CD4-positive, alpha-beta T cell treated with Interleukin-2 at 100 ng/mL for 4 hours (primary cell): ENCODE measurements at regions not wholly inside any gene's neighbourhood (a gene's known extent, or its start where the extent isn't known, plus 50 kb on each side); places are given as distances from the start of the nearest gene placed in this dataset.
"Not testable (repeated sequence)": the region's sequence is repeated elsewhere in the genome, so short reads cannot be mapped to it uniquely, and the experiment has no call there.

Source experiments
- DNase-seq: peaks from one replicate; pipeline ENCODE4 v3.0.0-alpha.2; 2020; ENCODE audit warnings: low spot score

DNA sequence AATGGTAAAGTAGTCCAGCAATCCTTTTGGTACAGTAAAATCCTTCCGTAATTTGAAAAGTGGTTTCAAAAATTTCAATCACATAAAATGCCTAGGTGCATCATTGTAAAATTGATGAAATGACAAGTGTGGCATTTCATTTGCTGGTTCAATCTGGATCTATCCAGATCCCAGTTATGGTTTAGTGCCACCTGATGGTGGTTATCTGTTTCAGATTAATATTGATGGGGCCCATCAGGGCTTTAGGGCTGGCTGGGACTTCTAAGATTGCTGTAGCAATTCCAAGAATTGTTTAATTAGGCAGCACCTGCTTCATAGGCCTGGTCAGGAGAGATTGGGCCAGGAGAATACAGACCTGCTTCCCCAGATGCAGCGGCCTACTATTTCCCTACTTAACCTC, 55.5 kb upstream of the PIK3C3 start:
- DNase-seq = no peak

GRCh38 chr18:41893432-41893831, 61.6 kb upstream of the PIK3C3 start:
- DNase-seq = no peak

DNA sequence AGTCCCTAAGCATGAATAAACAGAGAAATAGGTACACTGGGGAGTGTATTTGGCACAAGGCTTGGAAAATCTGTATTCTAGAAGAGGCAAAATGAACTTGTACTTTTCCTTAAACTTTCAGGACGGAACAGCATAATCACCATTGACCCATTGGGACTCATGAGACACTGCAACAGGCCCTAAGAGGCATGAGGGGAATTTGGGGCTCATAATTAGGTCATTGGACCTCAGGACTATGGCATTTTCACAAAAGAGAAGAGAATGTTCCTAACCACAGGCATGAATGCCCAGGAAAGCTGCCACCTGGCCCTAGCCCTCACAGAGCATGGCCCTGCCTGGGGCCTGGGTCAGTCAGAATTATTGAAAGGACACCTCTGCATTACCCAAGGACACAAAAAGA, 67.9 kb upstream of the PIK3C3 start:
- no peak for DNase-seq

GRCh38 chr18:41886126-41886807, 68.8 kb upstream of the PIK3C3 start:
- DNase-seq = no peak

GRCh38 chr18:41881285-41881684, 73.7 kb upstream of the PIK3C3 start:
- no peak for DNase-seq

GRCh38 chr18:41879256-41879655, 75.8 kb upstream of the PIK3C3 start:
- DNase-seq = no peak

- DNase-seq = no peak
Measured at GRCh38 chr18:41875094-41875780, 79.8 kb upstream of the PIK3C3 start.

GRCh38 chr18:41873730-41874129, 81.3 kb upstream of the PIK3C3 start:
- DNase-seq = no peak

DNA sequence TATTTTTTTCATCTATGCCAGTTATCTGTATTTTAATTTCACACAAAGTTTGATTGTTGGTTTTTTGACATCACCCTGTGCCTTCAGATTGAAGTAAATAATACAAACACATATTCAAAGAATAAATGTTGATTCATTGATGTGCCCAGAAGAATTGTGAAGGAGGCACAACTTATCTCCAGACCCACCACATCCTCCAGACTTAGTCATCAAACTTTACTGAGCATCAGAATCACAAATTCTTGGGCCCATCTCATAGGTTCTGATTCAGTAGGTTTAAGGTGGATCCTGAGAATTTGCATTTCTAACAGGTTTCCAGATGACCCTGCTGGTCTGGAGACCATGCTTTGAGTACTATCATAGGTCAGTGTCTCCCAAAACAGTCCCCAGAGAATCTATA, 82.8 kb upstream of the PIK3C3 start:
- DNase-seq = no peak

GRCh38 chr18:41871229-41872000, 83.6 kb upstream of the PIK3C3 start:
- no peak for DNase-seq

GRCh38 chr18:41870817-41871216, 84.2 kb upstream of the PIK3C3 start:
- DNase-seq = no peak

DNA sequence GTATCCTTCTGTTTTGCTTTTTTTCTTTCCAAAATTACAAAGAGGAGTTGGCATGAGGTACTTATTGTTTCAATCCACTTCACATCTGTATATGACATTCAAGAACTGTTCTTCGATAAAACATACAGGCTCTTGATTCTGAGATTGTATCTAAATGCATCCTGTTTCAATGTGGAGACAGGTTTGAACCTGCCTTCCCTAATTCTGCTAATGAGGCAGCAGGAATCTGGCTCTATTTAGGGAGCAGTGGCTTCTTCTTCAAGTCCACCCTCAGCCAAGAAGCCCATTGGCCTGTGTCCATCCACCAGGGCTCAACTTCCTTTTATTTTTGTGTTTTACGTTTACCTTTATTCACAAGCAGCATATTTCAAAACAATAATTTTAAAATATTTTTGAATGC, 84.8 kb upstream of the PIK3C3 start:
- no peak for DNase-seq

- not testable (repeated sequence) for DNase-seq
Measured at GRCh38 chr18:41865796-41866195, 89.2 kb upstream of the PIK3C3 start.

DNA sequence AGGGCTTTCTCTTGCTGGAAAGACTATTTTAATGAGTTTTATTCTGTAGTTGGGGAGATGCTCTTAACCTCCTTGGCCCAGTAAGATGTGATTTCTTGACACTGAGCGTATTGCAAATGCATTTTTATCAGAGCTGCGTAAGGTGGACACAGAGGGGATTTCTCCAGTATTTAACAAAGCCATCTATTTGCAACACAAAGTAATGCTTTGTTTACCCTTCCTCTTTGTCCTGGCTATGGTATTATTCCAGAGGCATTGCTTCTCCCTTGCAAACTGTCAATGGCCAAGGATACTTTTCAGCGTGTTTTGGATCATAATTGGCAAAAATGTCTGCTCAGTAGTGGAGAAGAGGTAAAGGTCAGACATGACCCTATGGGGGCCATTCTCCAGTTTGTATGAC, 90.8 kb upstream of the PIK3C3 start:
- DNase-seq = no peak

DNA sequence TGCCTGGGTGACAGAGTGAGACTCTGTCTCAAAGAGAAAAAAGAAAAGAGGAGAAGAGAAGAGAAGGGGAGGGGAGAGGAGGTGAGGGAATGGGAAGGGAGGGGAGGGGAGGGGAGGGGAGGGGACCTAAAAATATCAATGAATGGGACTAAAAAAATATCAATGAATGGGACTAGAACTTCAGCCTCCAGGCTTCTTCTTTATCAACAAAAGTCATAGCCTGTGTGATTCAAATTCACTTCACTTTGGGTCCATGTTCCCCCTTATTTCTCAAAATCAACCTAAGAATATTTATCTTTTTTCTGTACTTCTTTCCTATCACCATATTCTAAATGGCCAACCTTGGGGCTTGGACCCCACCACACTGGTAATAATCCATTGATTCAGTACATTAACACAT, 92.1 kb upstream of the PIK3C3 start:
- no peak for DNase-seq

DNA sequence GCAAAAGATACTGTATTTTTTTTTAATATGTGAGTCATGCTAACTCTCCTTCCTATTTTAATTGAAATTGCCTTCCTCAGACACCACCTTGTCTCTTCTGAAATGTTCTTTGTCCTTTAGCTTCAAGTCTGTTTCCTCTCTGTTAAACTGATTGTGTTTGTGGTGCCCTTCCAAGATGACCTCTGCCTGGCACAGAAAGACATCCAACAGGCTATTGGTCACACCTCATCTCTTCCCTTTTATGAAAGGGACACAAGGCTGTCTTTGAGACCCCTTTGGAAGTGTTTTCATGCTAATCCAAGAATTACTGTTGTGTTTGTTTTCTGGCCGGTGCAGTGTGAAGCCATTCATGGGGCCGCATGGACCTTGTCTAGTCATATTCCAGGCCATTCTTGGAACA, 94.0 kb upstream of the PIK3C3 start:
- no peak for DNase-seq

GRCh38 chr18:41858761-41859555, 96.1 kb upstream of the PIK3C3 start:
- DNase-seq = no peak

DNA sequence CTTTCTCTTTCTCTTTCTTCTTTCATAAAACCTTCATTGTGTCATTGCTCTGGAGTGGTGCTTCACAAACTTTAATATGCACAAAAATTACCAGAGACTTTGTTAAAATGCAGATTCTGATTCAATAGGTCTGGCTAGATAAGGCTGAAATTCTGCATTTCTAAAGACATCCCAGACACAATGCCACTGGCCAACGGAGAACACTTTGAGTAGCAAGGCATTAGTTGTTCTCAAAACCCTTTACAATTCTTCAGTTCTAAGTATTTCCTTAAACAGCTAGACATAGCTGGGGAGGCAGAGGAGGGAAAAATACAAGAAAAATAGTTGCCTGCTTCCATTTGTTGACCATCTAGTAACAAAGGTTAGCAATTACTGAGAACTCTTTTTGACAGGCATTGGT, 101.8 kb upstream of the PIK3C3 start:
- DNase-seq = no peak

DNA sequence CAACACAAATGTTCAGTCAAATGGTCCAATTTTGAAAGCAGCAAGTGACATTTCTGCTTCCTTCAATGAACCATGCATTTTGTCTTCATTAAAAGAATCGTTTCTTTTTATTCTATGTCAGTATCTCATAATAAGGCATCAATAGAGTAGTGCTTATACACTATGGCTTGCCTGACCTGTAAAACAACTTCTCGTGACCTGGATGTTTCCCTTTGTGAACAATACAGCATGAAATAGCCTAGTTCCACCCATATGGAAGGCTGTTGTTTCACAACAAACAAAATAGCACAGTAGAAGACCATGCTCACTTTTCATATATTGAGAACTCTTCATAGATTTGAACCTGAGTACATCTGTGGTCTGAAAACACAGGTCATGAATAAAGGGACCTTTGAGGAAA, 104.3 kb upstream of the PIK3C3 start:
- DNase-seq = no peak

DNA sequence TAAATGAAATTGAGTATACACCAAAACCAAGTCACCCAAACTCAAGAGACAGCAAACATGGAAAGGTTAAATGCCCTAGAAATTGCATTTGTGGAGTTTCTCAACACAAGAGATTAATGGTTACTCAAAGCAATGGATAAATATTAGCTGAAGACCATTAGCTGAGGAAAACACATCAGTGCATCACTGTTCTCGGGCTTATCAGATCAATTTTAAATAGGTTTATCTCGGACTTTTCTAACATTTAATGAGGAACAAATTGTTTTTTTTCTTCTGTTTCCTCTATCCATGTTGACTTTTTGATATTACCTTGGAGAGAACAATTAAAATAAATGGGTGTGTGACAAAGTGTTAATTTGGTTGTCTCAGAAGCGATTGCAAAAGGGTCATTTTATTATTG, 105.4 kb upstream of the PIK3C3 start:
- DNase-seq = no peak

DNA sequence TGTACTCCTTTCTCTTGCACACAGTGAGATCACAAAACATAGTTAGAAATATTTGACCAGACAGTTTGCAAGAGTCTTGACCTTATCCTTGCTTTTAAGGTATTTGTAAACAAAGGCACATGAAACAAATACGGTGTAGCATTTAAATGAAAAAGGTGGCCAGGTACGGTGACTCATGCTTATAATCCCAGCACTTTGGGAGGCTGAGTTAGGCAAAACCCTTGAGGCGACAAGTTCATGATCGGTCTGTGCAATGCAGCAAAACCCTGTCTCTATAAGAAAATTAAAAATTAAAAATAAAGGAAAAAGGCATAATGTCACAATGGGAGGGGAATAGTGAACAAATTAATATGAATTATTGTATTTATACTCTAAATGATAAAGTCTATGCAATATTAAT, 109.5 kb upstream of the PIK3C3 start:
- no peak for DNase-seq

DNA sequence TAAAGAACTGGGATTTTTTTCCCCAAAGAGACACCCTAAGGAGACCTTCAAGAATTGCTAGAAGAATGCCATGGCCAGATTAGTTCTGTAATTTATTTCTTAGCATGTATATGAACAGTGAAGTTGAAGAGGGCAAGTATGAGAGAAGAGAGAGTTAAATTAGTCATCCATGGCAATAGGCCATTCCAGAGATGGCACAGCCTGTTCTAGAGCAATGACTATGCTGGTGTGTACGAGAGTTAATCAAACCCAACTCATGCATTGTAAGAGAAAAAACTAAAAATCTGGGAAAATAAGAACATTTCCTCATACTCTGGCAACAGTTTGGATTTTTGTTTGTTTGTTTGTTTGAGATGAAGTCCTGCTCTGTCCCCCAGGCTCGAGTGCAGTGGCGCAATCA, 112.1 kb upstream of the PIK3C3 start:
- DNase-seq = no peak
